ENCODE measurements at regions not wholly inside any gene's neighbourhood (a gene's known extent, or its start where the extent isn't known, plus 50 kb on each side); places are given as distances from the start of the nearest gene placed in this dataset.
"Not testable (repeated sequence)": the region's sequence is repeated elsewhere in the genome, so short reads cannot be mapped to it uniquely, and the experiment has no call there.

DNA sequence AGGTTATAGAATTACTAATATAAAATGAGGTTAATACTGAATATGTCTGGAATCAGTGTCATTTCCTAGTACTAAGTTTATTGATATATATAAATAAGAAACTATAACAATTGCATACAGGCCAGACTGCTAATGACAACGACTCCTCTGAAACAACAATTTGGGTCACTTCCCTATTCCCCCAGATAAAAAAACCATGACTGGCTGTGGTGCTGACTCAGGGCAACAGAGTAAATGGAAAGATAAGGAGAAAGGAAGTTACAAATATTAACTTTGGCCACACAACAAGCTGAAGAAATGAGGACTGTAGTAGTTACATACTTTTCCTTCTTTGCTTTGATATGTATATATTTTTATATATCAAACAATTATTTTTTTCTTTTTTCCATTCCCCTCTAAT is 263.7 kb upstream of the PCDH9 start:
- DNase-seq = no peak

DNA sequence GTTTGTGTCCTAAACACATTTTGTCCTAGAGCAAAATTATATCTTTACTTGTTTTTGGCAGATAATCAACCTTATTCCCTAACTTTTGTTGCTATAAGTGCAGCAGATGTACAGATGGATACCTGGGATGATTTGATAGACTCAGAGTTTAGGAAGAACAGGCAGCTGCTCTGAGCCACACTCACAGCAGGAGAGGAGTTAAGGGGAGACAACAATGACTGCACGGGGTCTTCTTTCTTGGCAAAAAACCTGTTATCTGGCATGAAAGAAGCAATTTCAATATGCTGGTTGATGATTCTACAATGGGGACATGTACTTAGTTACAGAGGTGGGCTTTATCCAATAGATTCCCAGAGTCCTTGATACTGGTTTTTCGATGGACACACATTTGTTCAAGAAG is 258.9 kb upstream of the PCDH9 start:
- peak; percentile 74 for DNase-seq

DNA sequence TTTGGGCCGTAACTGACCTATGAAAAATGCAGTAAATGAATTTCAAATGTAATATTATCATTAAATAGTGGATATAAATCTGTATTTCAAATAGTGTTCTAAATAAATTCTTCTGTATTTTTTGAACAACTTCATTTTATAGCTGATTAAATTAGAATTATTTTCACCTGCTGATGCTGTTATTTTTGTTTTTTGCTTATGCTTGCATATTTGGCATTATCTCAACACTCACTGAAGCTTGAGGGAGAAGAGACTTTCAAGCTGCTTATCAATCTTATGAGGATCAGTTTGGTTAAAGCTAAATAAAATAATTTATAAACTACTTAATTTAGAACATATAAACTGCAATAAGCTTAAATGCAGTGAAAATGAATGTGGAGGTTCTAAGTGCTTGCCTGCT is 251.3 kb upstream of the PCDH9 start:
- no peak for DNase-seq

DNA sequence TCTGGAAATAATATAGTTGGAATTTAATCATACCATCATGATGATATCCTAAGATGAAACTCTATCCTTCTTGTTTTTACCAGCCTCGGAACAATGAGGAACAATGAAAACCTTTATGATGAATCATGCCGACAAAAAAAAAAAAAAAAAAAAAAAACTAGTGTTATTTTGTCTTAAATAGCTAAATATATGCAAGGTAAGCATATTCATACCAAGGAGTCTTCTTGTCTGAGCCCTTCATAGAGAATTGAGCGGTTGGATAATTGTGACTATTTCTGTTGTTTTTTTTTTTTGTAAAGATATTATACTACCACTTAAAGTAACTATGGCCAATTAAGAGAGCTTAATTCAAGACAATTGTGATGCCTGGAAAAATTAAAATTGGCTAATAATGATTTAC is 244.0 kb upstream of the PCDH9 start:
- no peak for DNase-seq

- no peak for DNase-seq
These were observed 239.5 kb upstream of the PCDH9 start for GRCh38 chr13:67469623-67470022.

GRCh38 chr13:67466569-67466968 is 236.4 kb upstream of the PCDH9 start:
- no peak for DNase-seq

DNA sequence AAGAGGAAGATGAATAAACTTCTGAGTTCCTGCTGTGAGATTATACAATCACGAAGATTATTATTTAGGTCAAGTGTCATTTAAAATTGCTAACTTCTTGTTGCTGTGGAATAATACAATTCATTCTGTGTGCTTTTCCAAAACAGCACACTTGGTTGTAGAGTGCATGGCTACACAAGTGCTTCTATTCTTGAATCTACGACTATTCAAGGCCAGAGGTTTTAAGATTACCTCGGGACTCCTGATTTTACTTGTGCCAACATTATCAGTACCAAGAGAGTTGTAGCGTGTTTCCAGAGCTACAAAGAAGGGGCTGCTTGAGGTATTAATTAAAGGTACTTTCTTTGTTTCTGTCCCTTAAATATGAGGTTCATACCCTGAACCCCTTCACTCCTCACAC is 234.0 kb upstream of the PCDH9 start:
- no peak for DNase-seq

DNA sequence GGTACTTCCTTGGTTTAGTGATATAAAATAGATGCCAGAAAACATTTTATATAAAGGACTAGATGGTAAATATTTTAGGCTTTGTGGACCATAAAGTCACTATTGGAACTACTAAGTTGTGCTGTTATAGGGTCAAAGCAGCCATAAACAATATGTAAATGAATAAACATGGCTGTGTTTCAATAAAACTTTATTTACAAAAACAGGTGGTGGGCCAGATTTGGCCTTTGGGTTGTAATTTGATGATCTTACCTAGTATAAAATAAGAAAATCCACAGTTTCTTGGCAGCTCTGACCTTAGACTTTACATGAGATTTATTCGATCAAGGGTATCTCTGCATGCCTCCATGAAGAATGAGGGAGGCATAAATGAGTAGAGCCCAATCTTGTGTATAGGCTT is 232.0 kb upstream of the PCDH9 start:
- DNase-seq = no peak

- not testable (repeated sequence) for DNase-seq
These were observed 222.4 kb upstream of the PCDH9 start for GRCh38 chr13:67452526-67452925.

- no peak for DNase-seq
These were observed 215.3 kb upstream of the PCDH9 start for GRCh38 chr13:67445436-67445835.

GRCh38 chr13:67443923-67444322 is 213.8 kb upstream of the PCDH9 start:
- DNase-seq = no peak

- DNase-seq = no peak
These were observed 210.3 kb upstream of the PCDH9 start for GRCh38 chr13:67440236-67440975.

DNA sequence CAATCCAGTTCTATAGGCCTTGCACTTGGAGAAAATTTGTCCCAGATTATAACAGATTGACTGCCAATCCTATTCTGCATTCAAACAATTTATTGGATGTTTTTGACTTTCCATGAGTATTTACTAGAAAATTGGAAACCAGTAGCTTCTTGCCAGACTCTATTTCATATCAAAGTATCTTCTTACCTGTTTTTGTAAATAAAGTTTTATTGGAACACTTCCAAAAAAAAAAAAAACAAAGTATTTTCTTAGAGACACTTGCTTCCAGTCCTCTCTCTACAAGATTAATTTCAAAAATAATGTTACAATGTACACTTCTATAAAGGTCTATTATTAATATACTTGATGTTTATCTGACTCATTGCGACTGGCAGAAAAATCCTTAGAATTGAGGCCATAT is 209.2 kb upstream of the PCDH9 start:
- DNase-seq = no peak

DNA sequence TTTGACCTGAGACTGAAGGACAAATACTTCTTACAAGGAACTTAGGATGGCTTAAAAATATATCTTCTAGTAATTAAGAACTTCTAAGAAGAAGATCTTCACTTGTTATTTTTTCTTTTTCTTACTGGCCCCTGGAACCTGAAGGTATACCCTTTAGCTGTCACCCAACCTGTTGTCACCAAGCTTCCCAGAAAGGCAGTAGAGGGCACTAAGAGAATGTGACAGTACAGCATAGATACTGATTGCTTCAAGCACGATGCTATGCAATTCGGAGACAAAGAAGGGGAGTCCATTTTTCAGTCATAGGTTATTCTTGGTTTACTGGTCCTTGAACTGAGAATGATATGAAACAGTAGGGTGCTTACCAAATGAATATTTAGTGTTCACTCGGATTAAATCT is 208.3 kb upstream of the PCDH9 start:
- peak; percentile 60 for DNase-seq

GRCh38 chr13:67437244-67437643 is 207.1 kb upstream of the PCDH9 start:
- DNase-seq = no peak

DNA sequence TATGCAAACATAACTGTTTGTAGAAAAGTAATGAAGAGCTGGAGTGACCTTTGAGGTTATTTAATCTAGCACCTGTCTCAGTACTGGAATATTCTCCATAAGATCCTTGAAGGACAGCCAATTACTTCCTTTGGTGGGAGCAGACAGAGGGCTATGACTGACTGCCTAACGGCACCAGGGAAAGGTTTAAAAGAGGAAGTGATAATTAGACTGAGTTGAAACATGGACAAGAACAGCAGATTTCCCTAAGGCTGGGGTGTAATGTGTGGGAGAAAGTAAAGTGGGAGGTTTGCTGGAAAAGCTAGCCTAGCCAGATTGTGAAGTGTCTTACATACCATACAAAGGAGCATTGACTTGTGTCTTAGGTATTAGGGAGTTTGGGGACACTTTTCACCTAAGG is 191.3 kb upstream of the PCDH9 start:
- no peak for DNase-seq

DNA sequence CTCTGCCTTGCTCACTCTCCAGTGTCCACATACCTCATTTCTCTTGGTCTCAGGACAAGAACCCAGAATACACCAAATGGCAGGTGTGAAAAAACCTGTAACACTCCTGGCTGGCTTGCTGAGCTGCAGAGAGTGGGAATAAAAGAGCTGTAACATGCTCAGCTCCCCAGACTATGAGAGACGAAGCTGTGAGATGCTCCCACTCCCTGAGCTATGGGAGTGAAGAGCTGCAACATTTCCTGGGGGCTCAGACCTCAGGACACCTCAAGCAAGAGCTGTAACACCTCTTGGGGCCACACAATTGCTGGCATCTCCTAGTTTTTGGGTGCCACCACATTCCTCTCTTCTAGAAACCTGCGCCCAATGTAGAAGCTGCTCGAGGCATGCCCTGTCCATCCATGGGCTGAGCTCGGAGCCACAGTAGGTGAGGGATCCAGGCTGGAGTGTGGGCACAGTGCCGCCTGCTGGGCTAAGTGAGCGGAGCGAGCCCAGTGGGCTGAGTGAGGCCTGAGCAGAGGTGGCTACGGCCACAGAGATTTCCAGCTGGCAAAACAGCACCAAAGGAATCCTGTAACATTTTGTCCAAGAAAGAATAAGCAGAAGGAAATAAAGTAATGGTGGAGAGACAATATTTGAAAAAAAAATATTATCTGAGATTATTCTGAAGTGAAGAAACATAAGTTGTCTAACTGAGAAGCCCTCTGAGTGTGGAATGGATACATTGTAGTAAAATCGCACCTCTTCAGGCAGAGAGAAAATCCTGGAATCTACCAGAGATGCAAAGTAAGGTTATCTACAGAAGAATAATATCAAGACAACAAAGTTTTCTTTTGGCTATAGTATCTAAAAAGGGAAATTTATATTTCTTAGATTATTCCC is 186.2 kb upstream of the PCDH9 start:
- DNase-seq = peak; percentile 66

- DNase-seq = no peak
These were observed 180.5 kb upstream of the PCDH9 start for GRCh38 chr13:67410645-67411044.

DNA sequence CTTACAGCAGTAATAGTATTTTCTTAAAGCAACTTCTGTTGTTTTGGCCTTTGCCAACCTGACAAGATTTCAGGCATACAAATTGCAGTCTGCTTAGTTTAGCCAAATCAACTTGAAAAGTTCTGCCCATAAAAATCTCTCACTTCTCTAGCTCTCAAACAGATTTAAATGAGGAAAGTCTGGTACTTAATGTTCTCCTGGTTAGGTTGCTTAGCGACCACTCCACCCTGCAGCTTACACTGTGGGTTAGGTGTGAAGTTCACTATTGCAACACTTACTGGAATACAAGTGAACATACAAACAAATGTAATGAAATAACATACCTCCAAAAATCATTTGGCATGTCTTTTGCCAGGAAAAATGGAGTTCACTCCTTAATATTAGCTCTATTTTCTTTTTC is 178.7 kb upstream of the PCDH9 start:
- DNase-seq = no peak

DNA sequence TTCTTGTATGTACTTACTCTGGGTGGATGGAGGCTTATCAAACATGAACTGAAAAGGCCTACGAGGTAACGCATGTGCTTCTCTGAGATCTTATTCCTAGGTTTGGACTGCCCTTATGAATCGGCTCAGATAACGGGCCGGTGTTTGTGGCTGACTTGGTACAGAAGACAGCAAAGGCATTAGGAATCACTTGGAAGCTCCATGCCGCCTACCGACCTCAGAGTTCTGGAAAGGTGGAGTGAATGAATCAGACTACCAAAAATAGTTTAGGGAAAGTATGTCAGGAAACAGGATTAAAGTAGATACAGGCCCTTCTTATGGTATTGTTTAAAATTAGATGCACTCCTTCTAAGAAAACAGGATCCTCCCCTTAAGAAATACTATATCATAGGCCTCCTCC is 172.4 kb upstream of the PCDH9 start:
- no peak for DNase-seq

- no peak for DNase-seq
These were observed 165.4 kb upstream of the PCDH9 start for GRCh38 chr13:67395577-67395976.

DNA sequence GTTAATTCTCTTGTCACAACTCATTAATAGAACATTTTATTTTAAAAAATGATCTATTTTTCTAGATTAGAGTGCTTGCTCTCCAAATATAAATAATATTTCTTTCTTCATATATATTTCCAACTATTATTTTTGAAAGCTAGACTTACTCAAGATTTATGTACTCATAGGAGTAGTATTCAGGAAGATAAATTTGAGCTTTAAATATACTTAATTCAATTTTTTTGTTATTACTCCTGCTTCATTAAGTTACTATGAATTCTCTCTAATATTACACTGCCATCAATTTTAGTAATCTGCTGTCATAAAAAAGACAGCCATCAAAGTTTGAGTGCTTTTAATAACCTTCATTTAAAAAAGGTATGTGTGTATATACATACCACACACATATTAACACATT is 161.9 kb upstream of the PCDH9 start:
- no peak for DNase-seq

DNA sequence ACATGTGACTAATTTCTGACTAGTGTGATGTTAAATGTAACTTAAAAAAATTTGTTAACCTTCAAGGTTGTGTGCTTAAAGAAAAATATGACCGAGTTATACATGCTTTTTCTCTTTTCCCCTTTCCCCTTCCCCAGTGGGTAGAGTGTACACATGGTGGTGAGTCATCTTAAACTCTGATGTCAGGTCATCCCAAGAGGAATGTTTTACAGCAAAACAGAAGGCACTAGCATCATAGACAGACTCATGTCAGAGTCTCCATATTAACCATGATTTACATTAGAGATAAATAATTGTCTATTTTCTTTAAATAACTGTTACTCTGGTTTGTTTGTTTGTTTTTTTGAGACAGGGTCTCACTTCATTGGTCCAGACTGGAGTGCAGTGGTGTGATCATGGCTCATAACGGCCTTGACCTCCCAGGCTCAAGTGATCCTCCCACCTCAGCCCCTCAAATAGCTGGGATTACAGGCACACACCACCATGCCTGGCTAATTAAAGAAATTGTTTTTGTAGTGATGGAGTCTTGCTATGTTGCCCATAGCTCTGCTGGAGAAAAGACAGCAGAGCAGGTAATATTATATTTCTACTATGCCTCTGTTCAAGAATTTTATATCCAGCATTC is 160.4 kb upstream of the PCDH9 start:
- DNase-seq = no peak

- DNase-seq = no peak
These were observed 159.0 kb upstream of the PCDH9 start for GRCh38 chr13:67389171-67389570.
